Nephron (organoid): ENCODE measurements at regions not wholly inside any gene's neighbourhood (a gene's known extent, or its start where the extent isn't known, plus 50 kb on each side); places are given as distances from the start of the nearest gene placed in this dataset.

Source experiments
- H3K27ac Mint-ChIP-seq, 3 experiments: 2 replicates each; pipeline ENCODE4 v1.8.0; 2020; ENCODE audit warnings: mixed read lengths in 3 of 3, mild to moderate bottlenecking in 2 of 3, moderate library complexity in 1 of 3
- H3K27me3 Mint-ChIP-seq: 2 replicates; pipeline ENCODE4 v1.8.0; 2021; ENCODE audit warnings: low read depth, mild to moderate bottlenecking, moderate library complexity, mixed read lengths
- H3K36me3 Mint-ChIP-seq: 2 replicates; pipeline ENCODE4 v1.8.0; 2020; ENCODE audit warnings: low read depth, mixed read lengths
- H3K4me1 Mint-ChIP-seq: 2 replicates; pipeline ENCODE4 v1.8.0; 2020; ENCODE audit warnings: mixed read lengths
- H3K4me3 Mint-ChIP-seq, 3 experiments: 2 replicates each; pipeline ENCODE4 v1.8.0; 2020; ENCODE audit warnings: mild to moderate bottlenecking in 3 of 3, mixed read lengths in 3 of 3, moderate library complexity in 2 of 3
- H3K9me3 Mint-ChIP-seq: 2 replicates; pipeline ENCODE4 v1.8.0; 2020; ENCODE audit warnings: mixed read lengths
- CTCF ChIP-seq, 3 experiments: fragments of 200-600 bp; sonication (generic); IDR thresholded peaks; one replicate each; pipeline ENCODE4 v1.5.0; 2021; ENCODE audit warnings: antibody characterized with exemption in 3 of 3; ENCODE audit not compliant: unreplicated experiment in 3 of 3

GRCh38 chr1:60952612-60953111, 129.7 kb upstream of the NFIA start:
- Mint-ChIP-seq H3K36me3 (peaks cover 4% of the 10 kb centered on the region), H3K4me3 (peak overlapping the region in 2 of 3 experiments; percentile 17 to 71), H3K27ac (peak overlapping the region; percentile 35 to 62 (median 62)), H3K27me3 (no peaks in the 10 kb centered on the region), H3K9me3 (peaks cover 5% of the 10 kb centered on the region), H3K4me1 (peaks cover 80% of the 10 kb centered on the region)
- no peak for TF ChIP-seq CTCF (IDR thresholded peaks at IDR 0.05; ENCODE audit: unreplicated experiment in 3 of 3)

- peaks cover 5% of the 10 kb centered on the region for H3K9me3 Mint-ChIP-seq
- H3K4me1 Mint-ChIP-seq, result peaks cover 64% of the 10 kb centered on the region
- TF ChIP-seq CTCF (IDR thresholded peaks at IDR 0.05; ENCODE audit: unreplicated experiment in 3 of 3), result no peak
- peaks cover 4% of the 10 kb centered on the region for H3K36me3 Mint-ChIP-seq
- peak overlapping the region in 2 of 3 experiments; percentile 28 to 66 for H3K4me3 Mint-ChIP-seq
- no peaks in the 10 kb centered on the region for H3K27me3 Mint-ChIP-seq
- H3K27ac Mint-ChIP-seq, result peak overlapping the region in 2 of 3 experiments; percentile 18 to 55
Measured at GRCh38 chr1:60950224-60951063, 131.9 kb upstream of the NFIA start.

GRCh38 chr1:60949826-60950197, 132.5 kb upstream of the NFIA start:
- no peaks in the 10 kb centered on the region for H3K27me3 Mint-ChIP-seq
- no peak for TF ChIP-seq CTCF (IDR thresholded peaks at IDR 0.05; ENCODE audit: unreplicated experiment in 3 of 3)
- H3K4me3 Mint-ChIP-seq, result peak overlapping the region in 1 of 3 experiments; percentile 38
- peaks cover 4% of the 10 kb centered on the region for H3K9me3 Mint-ChIP-seq
- peaks cover 4% of the 10 kb centered on the region for H3K36me3 Mint-ChIP-seq
- H3K4me1 Mint-ChIP-seq, result peaks cover 63% of the 10 kb centered on the region
- H3K27ac Mint-ChIP-seq, result peak overlapping the region in 2 of 3 experiments; percentile 59 to 67

- Mint-ChIP-seq H3K4me1 (peaks cover 58% of the 10 kb centered on the region), H3K4me3 (peak overlapping the region in 1 of 3 experiments; percentile 38), H3K27me3 (no peaks in the 10 kb centered on the region), H3K36me3 (no peaks in the 10 kb centered on the region), H3K9me3 (no peaks in the 10 kb centered on the region), H3K27ac (peak overlapping the region in 2 of 3 experiments; percentile 59 to 67)
- TF ChIP-seq CTCF (IDR thresholded peaks at IDR 0.05; ENCODE audit: unreplicated experiment in 3 of 3), result no peak
Measured at GRCh38 chr1:60949154-60949825, 133.1 kb upstream of the NFIA start.

GRCh38 chr1:60948486-60948885, 133.9 kb upstream of the NFIA start:
- H3K9me3 Mint-ChIP-seq, result no peaks in the 10 kb centered on the region

More at GRCh38 chr1:60948486-60948885, 133.9 kb upstream of the NFIA start:
- H3K4me1 Mint-ChIP-seq, result peaks cover 54% of the 10 kb centered on the region
- H3K4me3 Mint-ChIP-seq, result peak overlapping the region in 1 of 3 experiments; percentile 48
- no peaks in the 10 kb centered on the region for H3K27me3 Mint-ChIP-seq
- TF ChIP-seq CTCF (IDR thresholded peaks at IDR 0.05; ENCODE audit: unreplicated experiment in 3 of 3), result no peak
- H3K27ac Mint-ChIP-seq, result peak overlapping the region in 1 of 3 experiments; percentile 59
- H3K36me3 Mint-ChIP-seq, result no peaks in the 10 kb centered on the region
